Kidney (tissue), 13 donors: ENCODE measurements at regions not wholly inside any gene's neighbourhood (a gene's known extent, or its start where the extent isn't known, plus 50 kb on each side); places are given as distances from the start of the nearest gene placed in this dataset.

Experiments used
- DNase-seq, 5 donors: peaks; one replicate each; pipeline ENCODE4 v3.0.0-alpha.2; 2013 to 2020
- FAIRE-seq: peaks from 2 replicates; lab custom pipeline; 2012; peaks lifted over from hg19 to GRCh38; lab: Jason Lieb, UNC
- H3K27ac ChIP-seq, 2 donors: one replicate each; pipeline ENCODE4 v1.7.0; 2013; ENCODE audit warnings: low read depth in 2 of 2, low read length in 2 of 2, inconsistent platforms in 1 of 2
- H3K27me3 ChIP-seq: one replicate; pipeline ENCODE4 v1.7.1; 2013; ENCODE audit warnings: low read length, inconsistent platforms; ENCODE audit not compliant: control insufficient read depth, insufficient read depth
- H3K36me3 ChIP-seq, 3 donors: one replicate each; pipeline versions ENCODE4 v1.7.0 to v1.7.1; 2013; ENCODE audit warnings: low read length in 3 of 3, control low read depth in 1 of 3, inconsistent platforms in 1 of 3; ENCODE audit not compliant: insufficient read depth in 3 of 3, control insufficient read depth in 2 of 3
- H3K4me1 ChIP-seq, 3 donors: one replicate each; pipeline versions ENCODE4 v1.7.0 to v1.7.1; 2013; ENCODE audit warnings: low read length in 3 of 3, inconsistent platforms in 1 of 3, low read depth in 1 of 3; ENCODE audit not compliant: control insufficient read depth in 2 of 3, insufficient read depth in 2 of 3
- H3K4me3 ChIP-seq, 3 donors: one replicate each; pipeline versions ENCODE4 v1.7.0 to v1.8.1; 2013; ENCODE audit warnings: low read length in 3 of 3, control low read depth in 1 of 3, inconsistent platforms in 1 of 3
- H3K9ac ChIP-seq, 3 donors: one replicate each; pipeline versions ENCODE4 v1.7.0 to v1.7.1; 2013; ENCODE audit warnings: low read length in 3 of 3, control low read depth in 1 of 3, inconsistent platforms in 1 of 3
- H3K9me3 ChIP-seq, 3 donors: one replicate each; pipeline versions ENCODE4 v1.7.0 to v1.7.1; 2013; ENCODE audit warnings: low read length in 3 of 3, control low read depth in 1 of 3, inconsistent platforms in 1 of 3; ENCODE audit not compliant: control insufficient read depth in 2 of 3, insufficient read depth in 1 of 3
- CTCF ChIP-seq: IDR thresholded peaks from 3 replicates; pipeline ENCODE4 v1.5.1; 2012; ENCODE audit warnings: mild to moderate bottlenecking, moderate library complexity, borderline replicate concordance; ENCODE audit not compliant: insufficient read depth; ENCODE audit errors: extremely low read depth
- intact Hi-C: fragments of 100-400 bp; cut with DNase I; formaldehyde crosslinking; loops from one replicate; pipeline ENCODE4 v1.11.1; 2022
- donor health status: control.
- donor health status: control.
- donor health status: control.
- donor health status: control.
- donor health status: control.
- donor health status: DM: yes; HTN: yes; CAD: no.
- donor health status: Normal renal cell carcinoma (clear cell type).

GRCh38 chr1:115465802-115466363 lies 127.8 kb upstream of the NGF start:
- no peak for DNase-seq
- Histone ChIP-seq H3K4me3 (no peak overlapping the region), H3K27me3 (no peaks in the 10 kb centered on the region), H3K4me1 (peaks cover 0 to 3% (median 2%) of the 10 kb centered on the region in 3 donors), H3K9ac (no peak overlapping the region), H3K9me3 (no peaks in the 10 kb centered on the region), H3K27ac (no peak overlapping the region), H3K36me3 (no peaks in the 10 kb centered on the region)
- no peak for TF ChIP-seq CTCF
- FAIRE-seq: no peak
- intact Hi-C loops: no loop called here

- H3K4me1 ChIP-seq: no peaks in the 10 kb centered on the region
- intact Hi-C loops: loop anchor here (5.0 kb wide), 1 partner anchor 321 kb away; no protein-coding TSS in a partner anchor
- TF ChIP-seq CTCF: no peak
- no peak overlapping the region for H3K27ac ChIP-seq
- no peak for DNase-seq
- H3K27me3 ChIP-seq: no peaks in the 10 kb centered on the region
- no peaks in the 10 kb centered on the region for H3K36me3 ChIP-seq
- no peak overlapping the region for H3K9ac ChIP-seq
- no peak overlapping the region for H3K4me3 ChIP-seq
- H3K9me3 ChIP-seq: no peaks in the 10 kb centered on the region
- FAIRE-seq: no peak
Observed at GRCh38 chr1:115463347-115463746, 125.3 kb upstream of the NGF start.

GRCh38 chr1:115462566-115463076 lies 124.6 kb upstream of the NGF start:
- Histone ChIP-seq H3K36me3 (no peaks in the 10 kb centered on the region), H3K9me3 (no peaks in the 10 kb centered on the region), H3K27me3 (no peaks in the 10 kb centered on the region), H3K4me1 (no peaks in the 10 kb centered on the region), H3K27ac (no peak overlapping the region), H3K4me3 (no peak overlapping the region), H3K9ac (no peak overlapping the region)
- intact Hi-C loops: loop anchor here (5.0 kb wide), 1 partner anchor 320 kb away; no protein-coding TSS in a partner anchor
- no peak for DNase-seq
- no peak for FAIRE-seq
- no peak for TF ChIP-seq CTCF

- DNase-seq (no peak), FAIRE-seq (no peak)
- H3K9ac ChIP-seq: no peak overlapping the region
- intact Hi-C loops: loop anchor here (5.0 kb wide), 1 partner anchor 319 kb away; no protein-coding TSS in a partner anchor
- H3K27me3 ChIP-seq: no peaks in the 10 kb centered on the region
- TF ChIP-seq CTCF: no peak
- H3K9me3 ChIP-seq: no peaks in the 10 kb centered on the region
- H3K4me3 ChIP-seq: no peak overlapping the region
- peaks cover 0 to 5% (median 0%) of the 10 kb centered on the region in 3 donors for H3K4me1 ChIP-seq
- no peak overlapping the region for H3K27ac ChIP-seq
- H3K36me3 ChIP-seq: no peaks in the 10 kb centered on the region
Observed at GRCh38 chr1:115461526-115461925, 123.5 kb upstream of the NGF start.
